ENCODE measurements at regions not wholly inside any gene's neighbourhood (a gene's known extent, or its start where the extent isn't known, plus 50 kb on each side); places are given as distances from the start of the nearest gene placed in this dataset.

DNA sequence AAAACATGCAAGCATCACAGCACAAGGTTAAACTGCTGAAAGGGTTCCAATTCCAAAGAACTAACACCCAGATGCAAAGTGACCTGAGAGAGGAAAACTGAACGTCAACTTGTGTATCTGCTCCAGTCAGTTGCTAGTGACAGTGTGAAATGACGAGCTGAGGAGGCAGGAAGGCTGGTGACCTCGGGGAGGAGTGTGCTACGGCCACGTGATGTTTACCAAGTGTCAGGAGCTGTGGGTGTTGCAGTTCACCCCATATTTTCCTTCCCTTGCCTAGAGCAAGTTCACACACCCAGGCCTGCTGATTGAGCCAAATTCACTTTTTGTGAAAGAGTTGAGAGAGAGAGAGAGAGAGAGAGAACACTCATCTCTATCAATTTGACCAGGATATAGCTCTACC lies 231.6 kb upstream of the ANKH start:
- TF ChIP-seq POLR2AphosphoS5 (IDR thresholded peaks at IDR 0.05), result no peak
- TF ChIP-seq CTCF (IDR thresholded peaks at IDR 0.05), result no peak
- no peak for TF ChIP-seq POLR2A (IDR thresholded peaks at IDR 0.05)
